ENCODE measurements at regions not wholly inside any gene's neighbourhood (a gene's known extent, or its start where the extent isn't known, plus 50 kb on each side); places are given as distances from the start of the nearest gene placed in this dataset.

DNA sequence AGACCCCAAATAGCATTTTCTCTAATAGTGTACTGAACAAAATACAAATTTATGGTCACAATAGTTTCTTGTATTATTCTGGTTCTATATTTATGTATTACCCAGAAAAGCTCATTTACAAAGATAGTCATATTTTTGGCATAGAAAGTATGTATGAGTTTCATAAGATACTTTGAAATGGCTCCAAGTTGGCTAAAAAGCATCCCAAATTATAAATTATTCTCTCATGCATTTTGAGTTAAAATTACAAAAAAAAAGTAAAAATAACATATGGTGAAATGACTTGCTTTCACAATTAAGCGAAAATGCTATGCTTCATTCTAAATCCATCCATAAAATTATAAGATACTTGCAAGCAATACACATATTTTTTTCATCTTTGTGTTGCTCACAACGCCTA, 530.7 kb downstream of the ZNF804A start:
- Mint-ChIP-seq H3K9me3 (peaks cover 6% of the 10 kb centered on the region), H3K27me3 (ENCODE audit: insufficient read depth) (no peaks in the 10 kb centered on the region), H3K4me1 (no peaks in the 10 kb centered on the region), H3K27ac (no peak overlapping the region), H3K4me3 (no peak overlapping the region), H3K36me3 (ENCODE audit: low read depth) (no peaks in the 10 kb centered on the region)
- Histone ChIP-seq H3K36me3 (ENCODE audit: control insufficient read depth, insufficient read depth, low read length) (no peaks in the 10 kb centered on the region), H3K9me3 (ENCODE audit: control insufficient read depth, low read length) (no peaks in the 10 kb centered on the region), H3K9ac (ENCODE audit: extremely low read depth, low read length, poor library complexity, severe bottlenecking) (no peak overlapping the region), H3K4me3 (ENCODE audit: low read length) (no peak overlapping the region), H3K27ac (ENCODE audit: low read depth, low read length) (no peak overlapping the region), H3K27me3 (ENCODE audit: control insufficient read depth, insufficient read depth, low read length, poor library complexity, severe bottlenecking) (no peaks in the 10 kb centered on the region), H3K4me1 (ENCODE audit: control insufficient read depth, insufficient read depth, low read length) (no peaks in the 10 kb centered on the region)
- no peak for TF ChIP-seq CTCF (conservative IDR thresholded peaks at IDR 0.05)
- DNase-seq = no peak
- 67 to 83% methylated on average over 1 of the region's 2 CpGs for WGBS, 2 experiments (ENCODE audit: insufficient coverage in 1 of 2, insufficient read length in 1 of 2)

DNA sequence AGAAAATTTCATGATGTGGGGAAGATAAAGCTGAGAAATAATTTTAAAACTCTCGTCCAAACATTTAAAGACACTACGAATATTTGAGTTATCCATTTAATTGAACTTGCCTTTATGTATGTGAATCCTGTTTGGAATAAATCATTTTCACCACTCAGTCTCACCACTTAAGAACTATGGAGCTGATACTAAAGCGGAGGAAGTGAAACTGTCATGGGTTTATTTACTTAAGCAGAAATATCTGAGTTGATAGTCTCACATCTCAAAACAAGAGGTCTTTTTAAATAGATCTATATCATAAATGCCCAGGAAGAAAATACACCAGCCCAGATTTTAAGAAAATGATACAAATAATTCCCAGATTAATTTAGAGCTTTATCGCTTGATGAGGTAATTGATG, 532.4 kb downstream of the ZNF804A start:
- Histone ChIP-seq H3K4me3 (ENCODE audit: low read length) (no peak overlapping the region), H3K9ac (ENCODE audit: extremely low read depth, low read length, poor library complexity, severe bottlenecking) (no peak overlapping the region), H3K4me1 (ENCODE audit: control insufficient read depth, insufficient read depth, low read length) (no peaks in the 10 kb centered on the region), H3K36me3 (ENCODE audit: control insufficient read depth, insufficient read depth, low read length) (no peaks in the 10 kb centered on the region), H3K27ac (ENCODE audit: low read depth, low read length) (no peak overlapping the region), H3K9me3 (ENCODE audit: control insufficient read depth, low read length) (no peaks in the 10 kb centered on the region), H3K27me3 (ENCODE audit: control insufficient read depth, insufficient read depth, low read length, poor library complexity, severe bottlenecking) (no peaks in the 10 kb centered on the region)
- no peak for TF ChIP-seq CTCF (conservative IDR thresholded peaks at IDR 0.05)
- H3K27ac Mint-ChIP-seq = no peak overlapping the region
- H3K36me3 Mint-ChIP-seq (ENCODE audit: low read depth) = no peaks in the 10 kb centered on the region
- H3K9me3 Mint-ChIP-seq = peaks cover 6% of the 10 kb centered on the region
- no peak for DNase-seq
- no peak overlapping the region for H3K4me3 Mint-ChIP-seq
- H3K27me3 Mint-ChIP-seq (ENCODE audit: insufficient read depth) = no peaks in the 10 kb centered on the region
- 100% methylated on average over 2 of the region's 4 CpGs; no CpG with 5 or more reads in 1 of the 2 experiments for WGBS, 2 experiments (ENCODE audit: insufficient coverage in 1 of 2, insufficient read length in 1 of 2)
- H3K4me1 Mint-ChIP-seq = no peaks in the 10 kb centered on the region

DNA sequence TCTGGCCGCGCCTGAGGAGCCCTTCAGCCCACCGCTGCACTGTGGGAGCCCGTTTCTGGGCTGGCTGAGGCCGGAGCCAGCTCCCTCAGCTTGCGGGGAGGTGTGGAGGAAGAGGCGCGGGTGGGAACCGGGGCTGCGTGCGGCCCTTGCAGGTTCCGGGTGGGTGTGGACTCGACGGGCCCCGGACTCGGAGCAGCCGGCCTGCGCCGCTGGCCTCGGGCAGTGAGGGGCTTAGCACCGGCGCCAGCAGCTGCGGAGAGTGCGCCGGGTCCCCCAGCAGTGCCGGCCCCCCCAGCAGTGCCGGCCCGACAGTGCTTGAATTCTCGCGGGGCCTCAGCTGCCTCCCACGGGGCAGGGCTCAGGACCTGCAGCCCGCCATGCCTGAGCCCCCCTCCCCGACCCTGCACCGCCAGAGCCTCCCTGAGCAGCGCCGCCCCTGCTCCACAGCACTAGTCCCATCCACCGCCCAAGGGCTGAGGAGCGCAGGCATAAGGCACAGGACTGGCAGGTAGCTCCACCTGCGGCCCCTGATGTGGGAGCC, 534.2 kb downstream of the ZNF804A start:
- no peak overlapping the region for H3K4me3 ChIP-seq (ENCODE audit: low read length)
- H3K27me3 ChIP-seq (ENCODE audit: control insufficient read depth, insufficient read depth, low read length, poor library complexity, severe bottlenecking) = no peaks in the 10 kb centered on the region
- WGBS, 2 experiments (ENCODE audit: insufficient coverage in 1 of 2, insufficient read length in 1 of 2) = 97 to 100% methylated on average over 2 to 39 of the region's 39 CpGs
- no peak overlapping the region for H3K9ac ChIP-seq (ENCODE audit: extremely low read depth, low read length, poor library complexity, severe bottlenecking)
- no peaks in the 10 kb centered on the region for H3K36me3 ChIP-seq (ENCODE audit: control insufficient read depth, insufficient read depth, low read length)
- no peak for DNase-seq
- H3K9me3 Mint-ChIP-seq = peaks cover 6% of the 10 kb centered on the region
- no peaks in the 10 kb centered on the region for H3K4me1 ChIP-seq (ENCODE audit: control insufficient read depth, insufficient read depth, low read length)
- no peak overlapping the region for H3K4me3 Mint-ChIP-seq
- no peak overlapping the region for H3K27ac Mint-ChIP-seq
- TF ChIP-seq CTCF (conservative IDR thresholded peaks at IDR 0.05) = no peak
- H3K27ac ChIP-seq (ENCODE audit: low read depth, low read length) = no peak overlapping the region
- H3K9me3 ChIP-seq (ENCODE audit: control insufficient read depth, low read length) = no peaks in the 10 kb centered on the region
- no peaks in the 10 kb centered on the region for H3K27me3 Mint-ChIP-seq (ENCODE audit: insufficient read depth)
- H3K36me3 Mint-ChIP-seq (ENCODE audit: low read depth) = no peaks in the 10 kb centered on the region
- H3K4me1 Mint-ChIP-seq = no peaks in the 10 kb centered on the region
